Activated naive CD8-positive, alpha-beta T cell (primary cell): ENCODE measurements at regions not wholly inside any gene's neighbourhood (a gene's known extent, or its start where the extent isn't known, plus 50 kb on each side); places are given as distances from the start of the nearest gene placed in this dataset.

ENCODE experiments used
- H3K27ac Mint-ChIP-seq: one replicate; pipeline ENCODE4 v1.8.0; 2021; ENCODE audit warnings: mixed read lengths
- H3K27me3 Mint-ChIP-seq: one replicate; pipeline ENCODE4 v1.8.0; 2021; ENCODE audit warnings: mixed read lengths
- H3K36me3 Mint-ChIP-seq: one replicate; pipeline ENCODE4 v1.8.0; 2021; ENCODE audit warnings: mixed read lengths
- H3K4me1 Mint-ChIP-seq: one replicate; pipeline ENCODE4 v1.8.0; 2021; ENCODE audit warnings: low read depth, mixed read lengths
- H3K4me3 Mint-ChIP-seq: one replicate; pipeline ENCODE4 v1.8.0; 2021; ENCODE audit warnings: mild to moderate bottlenecking, mixed read lengths
- H3K9me3 Mint-ChIP-seq: one replicate; pipeline ENCODE4 v1.8.0; 2021; ENCODE audit warnings: low read depth, mixed read lengths

DNA sequence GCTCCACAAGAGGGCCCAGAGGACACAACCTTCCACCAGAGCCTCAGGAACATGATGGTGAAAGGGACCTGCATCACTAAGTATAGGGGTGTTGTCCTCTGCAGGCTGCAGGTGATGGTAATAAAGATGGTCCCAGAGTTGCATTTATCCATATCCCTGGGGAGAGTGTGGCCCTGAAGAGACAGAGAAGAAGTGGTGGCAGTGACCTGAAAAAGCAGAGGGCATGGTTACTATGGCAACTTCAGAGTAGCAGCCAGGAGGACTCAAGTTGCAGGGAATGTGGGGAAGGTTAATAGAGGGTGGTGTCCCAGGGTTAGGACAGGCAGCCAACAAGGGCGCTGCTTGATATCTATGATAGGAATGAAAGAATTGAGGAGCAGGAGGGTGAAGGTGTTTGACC is 57.1 kb downstream of the HLA-A start:
- no peaks in the 10 kb centered on the region for H3K9me3 Mint-ChIP-seq
- no peaks in the 10 kb centered on the region for H3K4me1 Mint-ChIP-seq
- H3K27me3 Mint-ChIP-seq: peaks cover 2% of the 10 kb centered on the region
- no peak overlapping the region for H3K27ac Mint-ChIP-seq
- H3K4me3 Mint-ChIP-seq: no peak overlapping the region
- peaks cover 9% of the 10 kb centered on the region for H3K36me3 Mint-ChIP-seq

DNA sequence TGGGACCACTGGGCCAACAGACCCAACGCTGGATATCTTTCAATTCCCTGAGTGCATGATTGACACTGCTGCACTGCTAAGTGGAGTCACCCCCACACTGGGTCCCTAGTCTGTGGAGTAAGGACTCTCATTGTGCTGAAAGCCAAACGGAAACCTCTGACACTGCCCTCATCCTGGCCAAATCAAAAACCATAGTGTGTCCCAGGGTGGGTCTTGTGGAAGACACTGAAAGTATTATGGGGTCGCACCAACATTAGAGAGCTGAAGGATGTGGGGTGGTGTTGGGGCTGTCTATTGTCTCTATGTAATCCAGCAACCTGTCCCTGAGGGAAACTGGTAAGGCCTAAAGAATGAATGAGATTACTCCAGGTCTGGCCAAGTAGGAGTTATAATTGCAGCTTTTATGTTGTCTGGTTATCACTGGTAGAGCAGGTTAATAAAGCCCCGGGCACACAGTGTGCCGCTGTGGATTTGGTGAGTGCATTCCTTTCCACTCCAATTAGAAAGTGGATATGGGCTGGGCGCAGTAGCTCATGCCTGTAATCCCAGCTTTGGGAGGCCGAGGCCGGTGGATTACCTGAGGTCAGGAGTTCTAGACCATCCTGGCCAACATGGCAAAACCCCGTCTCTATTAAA is 57.9 kb downstream of the HLA-A start:
- Mint-ChIP-seq H3K36me3 (peaks cover 9% of the 10 kb centered on the region), H3K4me1 (no peaks in the 10 kb centered on the region), H3K27ac (no peak overlapping the region), H3K27me3 (peaks cover 2% of the 10 kb centered on the region), H3K4me3 (no peak overlapping the region), H3K9me3 (no peaks in the 10 kb centered on the region)

DNA sequence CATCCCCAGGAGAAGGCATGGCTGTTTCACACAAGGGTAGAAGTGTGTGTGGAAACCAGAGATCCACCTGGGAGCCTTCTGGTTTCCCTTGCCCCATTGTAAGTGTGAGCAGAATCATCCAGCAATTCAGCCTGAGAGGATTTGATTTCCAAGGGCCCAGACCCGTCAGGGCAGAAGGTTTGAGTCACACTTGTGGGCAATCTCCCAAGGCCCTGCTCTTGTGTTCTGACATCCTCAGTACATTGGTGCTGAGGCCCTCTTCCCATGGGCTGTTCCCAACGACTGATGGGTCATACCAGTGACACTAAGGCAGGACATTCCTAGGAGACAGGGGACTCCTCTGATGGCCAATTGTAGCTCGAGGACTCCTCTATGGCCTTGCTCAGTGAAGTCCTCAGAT is 58.2 kb upstream of the POLR1H start:
- Mint-ChIP-seq H3K4me3 (no peak overlapping the region), H3K36me3 (peaks cover 4% of the 10 kb centered on the region)

DNA sequence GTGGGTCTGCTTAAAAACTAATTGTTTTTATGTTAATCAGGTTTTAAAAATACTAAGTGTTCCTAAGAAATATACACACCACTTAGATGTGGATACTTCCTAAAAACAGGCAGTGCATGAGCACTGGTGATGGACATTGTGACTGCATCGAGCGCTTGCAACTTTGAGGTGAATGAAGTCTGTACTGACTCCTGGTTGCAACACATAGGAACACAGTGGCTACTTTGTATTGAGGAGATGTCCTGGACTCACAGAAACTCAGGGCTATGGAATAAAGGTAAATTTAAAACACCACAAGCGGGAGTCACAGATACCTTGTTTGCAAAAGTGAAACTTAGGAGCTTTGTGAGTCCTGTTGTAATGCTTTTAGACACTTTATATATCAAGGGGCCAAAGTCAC is 55.6 kb upstream of the POLR1H start:
- H3K4me3 Mint-ChIP-seq: peak overlapping the region; percentile 82
- peaks cover 13% of the 10 kb centered on the region for H3K4me1 Mint-ChIP-seq
- peaks cover 7% of the 10 kb centered on the region for H3K27me3 Mint-ChIP-seq
- no peaks in the 10 kb centered on the region for H3K9me3 Mint-ChIP-seq
- H3K36me3 Mint-ChIP-seq: peaks cover 4% of the 10 kb centered on the region
- H3K27ac Mint-ChIP-seq: no peak overlapping the region

More for the DNA sequence above, 58.2 kb upstream of the POLR1H start:
- Mint-ChIP-seq H3K27ac (no peak overlapping the region), H3K27me3 (peaks cover 7% of the 10 kb centered on the region), H3K4me1 (peaks cover 13% of the 10 kb centered on the region), H3K9me3 (no peaks in the 10 kb centered on the region)

DNA sequence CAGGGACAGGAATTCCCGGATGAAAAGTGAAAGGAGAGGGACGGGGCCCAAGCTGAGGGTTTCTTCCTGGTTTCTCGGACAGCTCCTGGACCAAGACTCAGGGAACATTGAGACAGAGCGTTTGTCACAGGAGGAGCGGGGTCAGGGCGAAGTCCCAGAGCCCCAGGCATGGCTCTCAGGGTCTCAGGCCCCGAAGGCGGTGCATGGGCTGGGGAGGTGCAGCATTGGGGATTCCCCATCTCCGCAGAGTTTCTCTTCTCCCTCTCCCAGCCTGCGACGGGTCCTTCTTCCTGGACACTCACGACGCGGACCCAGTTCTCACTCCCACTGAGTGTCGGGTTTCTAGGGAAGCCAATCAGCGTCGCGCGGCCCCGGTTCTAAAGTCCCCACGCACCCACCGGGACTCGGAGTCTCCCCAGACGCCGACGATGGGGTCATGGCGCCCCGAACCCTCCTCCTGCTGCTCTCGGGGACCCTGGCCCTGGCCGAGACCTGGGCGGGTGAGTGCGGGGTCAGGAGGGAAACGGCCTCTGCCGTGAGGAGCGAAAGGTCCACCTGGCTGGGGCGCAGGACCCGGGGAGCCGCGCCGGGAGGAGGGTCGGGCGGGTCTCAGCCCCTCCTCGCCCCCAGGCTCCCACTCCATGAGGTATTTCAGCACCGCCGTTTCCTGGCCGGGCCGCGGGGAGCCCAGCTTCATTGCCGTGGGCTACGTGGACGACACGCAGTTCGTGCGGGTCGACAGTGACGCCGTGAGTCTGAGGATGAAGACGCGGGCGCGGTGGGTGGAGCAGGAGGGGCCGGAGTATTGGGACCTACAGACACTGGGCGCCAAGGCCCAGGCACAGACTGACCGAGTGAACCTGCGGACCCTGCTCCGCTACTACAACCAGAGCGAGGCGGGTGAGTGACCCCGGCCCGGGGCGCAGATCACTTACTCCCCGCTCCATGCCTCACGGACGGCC is 54.6 kb upstream of the POLR1H start:
- peaks cover 13% of the 10 kb centered on the region for H3K4me1 Mint-ChIP-seq
- no peaks in the 10 kb centered on the region for H3K9me3 Mint-ChIP-seq
- no peak overlapping the region for H3K27ac Mint-ChIP-seq
- H3K27me3 Mint-ChIP-seq: peaks cover 7% of the 10 kb centered on the region
- H3K4me3 Mint-ChIP-seq: peak overlapping the region; percentile 82
- H3K36me3 Mint-ChIP-seq: peaks cover 9% of the 10 kb centered on the region

GRCh38 chr6:30007132-30007764 is 53.8 kb upstream of the POLR1H start:
- H3K4me1 Mint-ChIP-seq: peaks cover 13% of the 10 kb centered on the region
- no peak overlapping the region for H3K27ac Mint-ChIP-seq
- H3K36me3 Mint-ChIP-seq: peaks cover 15% of the 10 kb centered on the region
- peaks cover 7% of the 10 kb centered on the region for H3K27me3 Mint-ChIP-seq
- H3K9me3 Mint-ChIP-seq: no peaks in the 10 kb centered on the region
- H3K4me3 Mint-ChIP-seq: peak overlapping the region; percentile 69

- Mint-ChIP-seq H3K36me3 (peaks cover 18% of the 10 kb centered on the region), H3K4me3 (no peak overlapping the region), H3K9me3 (no peaks in the 10 kb centered on the region), H3K27me3 (peaks cover 7% of the 10 kb centered on the region), H3K4me1 (peaks cover 13% of the 10 kb centered on the region), H3K27ac (no peak overlapping the region)
Measured at GRCh38 chr6:30009113-30009512, 52.0 kb upstream of the POLR1H start.
